ENCODE measurements at regions not wholly inside any gene's neighbourhood (a gene's known extent, or its start where the extent isn't known, plus 50 kb on each side); places are given as distances from the start of the nearest gene placed in this dataset.

DNA sequence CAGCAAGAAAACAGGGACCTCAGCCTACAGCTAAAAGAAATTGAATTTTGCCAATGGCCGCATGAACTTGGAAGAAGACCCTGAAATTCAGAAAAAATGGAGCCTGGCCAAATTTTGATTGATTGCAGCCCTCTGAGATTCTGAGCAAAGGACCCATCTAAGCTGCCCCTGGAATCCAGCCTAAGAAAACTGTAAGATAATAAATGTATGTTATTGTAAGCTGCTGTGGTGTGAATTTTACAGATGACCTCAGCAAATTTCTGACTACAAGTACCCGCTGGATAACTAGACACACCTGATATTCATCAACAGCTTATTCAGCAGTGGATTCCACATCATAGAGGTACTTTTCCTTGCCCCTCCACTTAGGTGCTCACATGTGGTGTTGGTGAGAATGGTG is 119.5 kb upstream of the EPHA5 start:
- DNase-seq (ENCODE audit: low read depth in 2 of 2), result no peak

DNA sequence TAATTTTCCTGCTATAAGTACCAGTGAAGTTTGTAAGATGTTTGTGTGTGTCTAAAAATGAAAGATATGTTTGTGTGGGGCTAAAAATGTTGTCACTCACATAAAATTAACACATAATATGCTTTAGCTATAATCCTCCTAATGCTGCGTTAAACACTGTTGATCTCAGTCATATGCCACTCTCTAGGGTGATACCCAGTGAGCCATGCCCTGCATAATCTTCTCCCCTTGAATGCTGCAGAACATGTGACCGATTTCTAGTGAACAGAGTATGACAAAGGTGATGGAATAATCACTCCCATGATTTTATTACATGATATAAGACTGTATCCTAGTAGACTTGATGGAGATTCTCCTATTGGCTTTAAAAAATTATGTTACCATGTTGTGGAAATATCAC is 119.1 kb upstream of the EPHA5 start:
- no peak for DNase-seq (ENCODE audit: low read depth in 2 of 2)

DNA sequence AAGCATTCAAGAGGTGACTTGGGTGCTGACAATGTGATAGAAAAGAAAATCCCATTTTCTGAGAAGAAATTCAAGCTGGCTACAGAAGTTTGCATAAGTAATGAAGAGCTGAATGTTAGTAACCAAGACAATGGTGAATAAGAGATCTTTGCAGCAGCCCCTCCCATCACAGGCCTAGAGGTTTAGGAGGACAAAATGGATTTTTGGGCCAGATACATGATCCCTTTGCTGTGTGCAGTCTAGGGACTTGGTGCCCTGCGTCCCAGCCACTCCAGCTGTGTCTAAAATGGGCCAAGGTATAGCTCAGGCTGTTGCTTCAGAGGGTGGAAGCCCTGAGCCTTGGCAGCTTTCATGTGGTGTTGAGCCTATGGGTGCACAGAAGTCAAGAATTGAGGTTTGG is 107.0 kb upstream of the EPHA5 start:
- DNase-seq (ENCODE audit: low read depth in 2 of 2), result no peak

GRCh38 chr4:65773636-65774035 is 103.3 kb upstream of the EPHA5 start:
- DNase-seq (ENCODE audit: low read depth in 2 of 2), result no peak

DNA sequence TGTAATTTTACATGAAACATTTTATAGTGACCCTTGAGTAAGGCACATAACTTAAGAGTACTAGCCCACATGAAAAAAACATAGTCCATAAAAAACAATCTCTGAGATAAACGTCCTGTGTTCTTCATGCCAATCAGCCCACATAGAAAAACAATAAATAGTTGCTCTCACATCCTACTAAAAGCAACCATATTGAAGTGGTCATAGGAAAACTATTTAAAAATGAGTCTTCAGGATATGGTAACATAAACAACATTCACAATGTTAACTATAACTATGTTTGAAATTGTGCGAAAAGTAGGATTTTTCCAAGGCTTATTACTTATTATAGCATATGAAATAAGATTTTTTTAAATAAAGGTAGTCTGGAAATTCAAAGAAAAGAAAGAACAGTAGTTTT is 77.1 kb upstream of the EPHA5 start:
- no peak for DNase-seq (ENCODE audit: low read depth in 2 of 2)

DNA sequence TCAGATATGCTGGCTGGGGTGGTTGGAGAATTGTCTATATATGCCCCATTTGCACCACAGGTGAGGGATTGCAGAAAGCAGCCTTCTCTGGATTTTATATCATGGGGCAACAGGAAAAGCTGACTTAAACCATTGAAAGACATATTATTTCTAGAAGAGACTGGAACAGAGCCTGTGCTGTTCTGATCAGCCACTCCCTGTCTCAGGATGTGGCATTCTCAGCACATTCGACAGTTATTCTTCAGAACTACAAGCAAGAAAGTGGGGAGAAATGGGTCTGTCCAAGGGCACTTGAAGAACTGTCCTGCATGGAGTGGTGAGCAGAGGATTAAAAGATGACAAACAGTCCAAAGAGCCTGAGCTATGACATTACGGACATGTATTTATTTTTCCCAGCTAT is 67.8 kb upstream of the EPHA5 start:
- DNase-seq (ENCODE audit: low read depth in 2 of 2), result no peak

DNA sequence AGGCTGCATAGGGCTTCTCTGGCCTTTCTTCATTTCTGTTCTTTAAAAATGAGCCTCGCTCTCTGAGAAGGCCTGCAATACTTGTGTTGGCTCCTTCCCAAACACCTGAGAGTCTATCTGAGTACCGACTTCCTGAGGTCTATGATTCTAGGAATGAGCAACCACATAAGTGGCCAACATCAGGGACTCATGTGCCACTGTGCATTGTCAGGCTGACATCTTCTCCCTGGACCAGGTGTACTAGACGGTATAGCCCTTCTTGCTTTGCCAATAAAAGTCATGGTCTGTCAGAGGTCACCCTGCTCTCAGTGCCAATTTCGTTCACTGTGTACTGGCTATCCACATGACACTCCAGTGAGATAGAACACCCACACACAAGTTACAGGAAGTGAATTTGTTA is 67.4 kb upstream of the EPHA5 start:
- no peak for DNase-seq (ENCODE audit: low read depth in 2 of 2)

GRCh38 chr4:65724973-65725372 is 54.7 kb upstream of the EPHA5 start:
- no peak for DNase-seq (ENCODE audit: low read depth in 2 of 2)

All from stimulated activated CD8-positive, alpha-beta memory T cell treated with anti-CD3 and anti-CD28 coated beads, Interleukin-7, amount 100 ng/mL, for 1 hour (primary cell).